IMR-90 (cell line): ENCODE measurements at regions not wholly inside any gene's neighbourhood (a gene's known extent, or its start where the extent isn't known, plus 50 kb on each side); places are given as distances from the start of the nearest gene placed in this dataset.

Source experiments
- ATAC-seq: fragments of 200-7000 bp; cut with Tn5 transposase; 2 replicates; pipeline ENCODE4 v1.9.1; 2020; ENCODE audit warnings: low read depth, mild to moderate bottlenecking, moderate library complexity
- BruUV-seq: library from RNA; stranded (reverse); fragments of 400-500 nt; replicated peaks from 2 replicates; lab custom pipeline; 2021; lab: Mats Ljungman, UMichigan
- CTCF ChIA-PET: fragments of 300-600 bp; formaldehyde crosslinking; extraction: SDS; loops from one replicate; lab custom pipeline; 2021; ENCODE audit warnings: antibody characterized with exemption; lab: Yijun Ruan, JAX
- POLR2A ChIA-PET: fragments of 300-600 bp; sonication (Branson Sonifier 250); formaldehyde crosslinking; loops from one replicate; lab custom pipeline; 2022; ENCODE audit warnings: antibody characterized with exemption; ENCODE audit not compliant: unreplicated experiment; lab: Charles Lee
- DNase-seq: peaks from one replicate; pipeline ENCODE4 v3.0.0; 2013
- H2AFZ ChIP-seq: replicated peaks from 2 replicates; pipeline ENCODE3; 2013; ENCODE audit warnings: low read length, mild to moderate bottlenecking; ENCODE audit not compliant: poor library complexity
- H2AK5ac ChIP-seq: 2 replicates; pipeline ENCODE4 v1.6.1; 2013; ENCODE audit warnings: low read depth, low read length, inconsistent platforms
- H2AK9ac ChIP-seq: replicated peaks from 2 replicates; pipeline ENCODE3; 2013; ENCODE audit warnings: mild to moderate bottlenecking, low read depth, low read length, moderate library complexity; ENCODE audit not compliant: poor library complexity
- H2BK120ac ChIP-seq: 2 replicates; pipeline ENCODE4 v1.6.1; 2013; ENCODE audit warnings: low read depth, low read length, inconsistent platforms
- H2BK15ac ChIP-seq: 3 replicates; pipeline ENCODE4 v1.6.1; 2013; ENCODE audit warnings: low read depth, low read length, inconsistent platforms
- H2BK20ac ChIP-seq: 2 replicates; pipeline ENCODE4 v1.6.1; 2013; ENCODE audit warnings: low read depth, mild to moderate bottlenecking, inconsistent platforms, low read length, moderate library complexity
- H2BK5ac ChIP-seq: 2 replicates; pipeline ENCODE4 v1.6.1; 2013; ENCODE audit warnings: mild to moderate bottlenecking, low read depth, low read length, inconsistent platforms; ENCODE audit not compliant: poor library complexity, severe bottlenecking
- H3K14ac ChIP-seq: replicated peaks from 2 replicates; pipeline ENCODE4 v1.6.1; 2013; ENCODE audit warnings: low read depth, low read length, inconsistent platforms
- H3K18ac ChIP-seq: 2 replicates; pipeline ENCODE4 v1.6.1; 2013; ENCODE audit warnings: low read depth, low read length, control low read depth
- H3K23ac ChIP-seq: 2 replicates; pipeline ENCODE4 v1.6.1; 2013; ENCODE audit warnings: low read depth, low read length, inconsistent platforms
- H3K27ac ChIP-seq: 2 replicates; pipeline ENCODE4 v1.5.1; 2013; ENCODE audit warnings: mild to moderate bottlenecking, control low read depth, low read length; ENCODE audit not compliant: insufficient read depth
- H3K27me3 ChIP-seq: 2 replicates; pipeline ENCODE4 v1.6.1; 2013; ENCODE audit warnings: low read length; ENCODE audit not compliant: control insufficient read depth, insufficient read depth
- H3K36me3 ChIP-seq: 2 replicates; pipeline ENCODE4 v1.6.1; 2013; ENCODE audit warnings: low read length, mixed read lengths; ENCODE audit not compliant: control insufficient read depth, insufficient read depth
- H3K4ac ChIP-seq: 2 replicates; pipeline ENCODE4 v1.6.1; 2013; ENCODE audit warnings: low read depth, low read length, inconsistent platforms
- H3K4me1 ChIP-seq: 2 replicates; pipeline ENCODE4 v1.6.1; 2013; ENCODE audit warnings: low read length, mixed read lengths; ENCODE audit not compliant: control insufficient read depth, insufficient read depth
- H3K4me2 ChIP-seq: 2 replicates; pipeline ENCODE4 v1.6.1; 2013; ENCODE audit warnings: low read depth, mild to moderate bottlenecking, control low read depth, low read length, moderate library complexity
- H3K4me3 ChIP-seq: 2 replicates; pipeline ENCODE4 v1.5.1; 2013; ENCODE audit warnings: low read depth, mild to moderate bottlenecking, control low read depth, low read length, moderate library complexity; ENCODE audit not compliant: insufficient read depth
- H3K56ac ChIP-seq: 2 replicates; pipeline ENCODE4 v1.6.1; 2013; ENCODE audit warnings: low read length, inconsistent platforms; ENCODE audit not compliant: insufficient read depth; ENCODE audit errors: extremely low read depth
- H3K79me1 ChIP-seq, 2 experiments: 2 replicates each; pipeline ENCODE4 v1.6.1; 2013; ENCODE audit warnings: low read length in 2 of 2, inconsistent platforms in 1 of 2, low read depth in 1 of 2
- H3K9ac ChIP-seq: 2 replicates; pipeline ENCODE4 v1.6.1; 2013; ENCODE audit warnings: low read depth, low read length, control low read depth
- H3K9me1 ChIP-seq: 2 replicates; pipeline ENCODE4 v1.6.1; 2013; ENCODE audit warnings: low read length, inconsistent platforms; ENCODE audit not compliant: insufficient read depth
- H3K9me3 ChIP-seq: 2 replicates; pipeline ENCODE4 v1.6.1; 2013; ENCODE audit warnings: low read length; ENCODE audit not compliant: control insufficient read depth, insufficient read depth
- H4K20me1 ChIP-seq: 2 replicates; pipeline ENCODE4 v1.6.1; 2013; ENCODE audit warnings: low read length, inconsistent platforms; ENCODE audit not compliant: insufficient read depth
- H4K5ac ChIP-seq: 2 replicates; pipeline ENCODE4 v1.6.1; 2013; ENCODE audit warnings: mild to moderate bottlenecking, low read depth, low read length, control low read depth
- H4K8ac ChIP-seq, 2 experiments: 2 replicates each; pipeline ENCODE4 v1.6.1; 2013; ENCODE audit warnings: low read depth in 2 of 2, low read length in 2 of 2, control low read depth in 1 of 2, inconsistent platforms in 1 of 2
- H4K91ac ChIP-seq: 2 replicates; pipeline ENCODE4 v1.6.1; 2013; ENCODE audit warnings: low read depth, low read length, inconsistent platforms; ENCODE audit not compliant: insufficient read depth
- SMC3 ChIP-seq: fragments of 150-350 bp; IDR thresholded peaks from 2 replicates; pipeline ENCODE4 v1.6.1; 2016; ENCODE audit warnings: low read depth, mild to moderate bottlenecking, antibody characterized with exemption, low read length, moderate library complexity
- WGBS, 2 experiments: methylation state at CpG; one replicate each; pipeline versions ENCODE4 v1.1.5 to v1.1.7; 2013; ENCODE audit warnings: missing lambda C conversion rate in 2 of 2; ENCODE audit not compliant: insufficient read length in 1 of 2; ENCODE audit errors: extremely low coverage in 2 of 2; 5-methylcytosine and 5-hydroxymethylcytosine counted together
- dilution Hi-C: fragments of 300-500 bp; cut with HindIII; formaldehyde crosslinking; loops from one replicate; pipeline ENCODE4 v1.14.3; 2018; ENCODE audit warnings: low sequenced_read_pairs; ENCODE audit not compliant: unreplicated experiment
- in situ Hi-C: fragments of 300-500 bp; cut with MboI; formaldehyde crosslinking; loops from 3 replicates; pipeline ENCODE4 v1.14.3; 2019; ENCODE audit warnings: low sequenced_read_pairs, inconsistent platforms, mixed read lengths
- intact Hi-C: fragments of 100-400 bp; cut with micrococcal nuclease; formaldehyde crosslinking; loops from 2 replicates; pipeline ENCODE4 v1.10.0; 2022

- Histone ChIP-seq H2BK20ac (no peak overlapping the region), H2AK9ac (peak overlapping the region; percentile 58), H2AK5ac (no peak overlapping the region), H3K4me1 (no peaks in the 10 kb centered on the region), H2BK120ac (no peak overlapping the region), H3K27me3 (peaks cover 8% of the 10 kb centered on the region; the same call in 1 of the 2 replicates), H3K79me1 (no peaks in the 10 kb centered on the region), H3K9ac (no peak overlapping the region), H4K8ac (no peak overlapping the region), H4K91ac (no peak overlapping the region), H2AFZ (no peak overlapping the region), H3K4me2 (no peak overlapping the region), H3K9me1 (no peaks in the 10 kb centered on the region), H2BK15ac (no peak overlapping the region), H3K56ac (no peak overlapping the region), H3K18ac (no peak overlapping the region), H3K23ac (no peak overlapping the region), H3K9me3 (no peaks in the 10 kb centered on the region), H3K4ac (no peak overlapping the region), H3K27ac (no peak overlapping the region), H3K14ac (no peak overlapping the region), H3K4me3 (no peak overlapping the region), H4K20me1 (no peaks in the 10 kb centered on the region), H4K5ac (no peak overlapping the region), H2BK5ac (no peak overlapping the region), H3K36me3 (no peaks in the 10 kb centered on the region)
- ChIA-PET POLR2A (no interaction called here), CTCF (interaction anchor here (0.6 kb wide), 1 partner anchor 156 kb away, joined by 4 read pairs; no protein-coding TSS in a partner anchor)
- BruUV-seq = no TSS peak
- in situ Hi-C loops = no loop called here
- WGBS, 2 experiments = no CpG with 5 or more reads among the region's 5 CpGs
- TF ChIP-seq SMC3 = no peak
- no peak for DNase-seq
- no peak for ATAC-seq
- intact Hi-C loops = no loop called here
- dilution Hi-C loops = no loop called here
These were observed 386.2 kb downstream of the CADM1 start for GRCh38 chr11:115117956-115118493.
